OCI-LY1 (cell line): ENCODE measurements at regions not wholly inside any gene's neighbourhood (a gene's known extent, or its start where the extent isn't known, plus 50 kb on each side); places are given as distances from the start of the nearest gene placed in this dataset.

Experiments
- H2AFZ ChIP-seq: fragments of 200-600 bp; sonication (generic), shearing (Covaris generic); 2 replicates; pipeline ENCODE4 v1.6.0; 2014; ENCODE audit warnings: antibody characterized with exemption, mild to moderate bottlenecking, low read length
- H3F3A ChIP-seq: fragments of 200-600 bp; sonication (generic), shearing (Covaris generic); 2 replicates; pipeline ENCODE4 v1.6.0; 2014; ENCODE audit warnings: mild to moderate bottlenecking, antibody characterized with exemption, low read length, moderate library complexity; ENCODE audit not compliant: insufficient read depth
- H3K27ac ChIP-seq: fragments of 200-600 bp; sonication (generic); 2 replicates; pipeline ENCODE4 v1.5.1; 2014; ENCODE audit warnings: low read length, mixed run types, mild to moderate bottlenecking, low read depth; ENCODE audit not compliant: poor library complexity, severe bottlenecking
- H3K27me3 ChIP-seq: fragments of 200-600 bp; sonication (generic); 2 replicates; pipeline ENCODE4 v1.6.0; 2014; ENCODE audit warnings: antibody characterized with exemption, mild to moderate bottlenecking, low read length, moderate library complexity; ENCODE audit not compliant: insufficient read depth
- H3K36me3 ChIP-seq: fragments of 200-600 bp; sonication (generic); 2 replicates; pipeline ENCODE4 v1.6.1; 2014; ENCODE audit warnings: mild to moderate bottlenecking, antibody characterized with exemption, low read length, moderate library complexity, mixed read lengths; ENCODE audit not compliant: insufficient read depth
- H3K4me1 ChIP-seq: fragments of 200-600 bp; sonication (generic); 2 replicates; pipeline ENCODE4 v1.5.1; 2014; ENCODE audit warnings: mild to moderate bottlenecking, low read length, moderate library complexity; ENCODE audit not compliant: insufficient read depth, severe bottlenecking
- H3K4me2 ChIP-seq: fragments of 200-600 bp; sonication (generic), shearing (Covaris generic); 2 replicates; pipeline ENCODE4 v1.6.1; 2014; ENCODE audit warnings: low read length
- H3K4me3 ChIP-seq: fragments of 200-600 bp; sonication (generic); 2 replicates; pipeline ENCODE4 v1.5.1; 2014; ENCODE audit warnings: low read length, low read depth, mild to moderate bottlenecking, mixed read lengths; ENCODE audit not compliant: poor library complexity, severe bottlenecking
- H3K79me2 ChIP-seq: fragments of 200-600 bp; shearing (Covaris generic); 2 replicates; pipeline ENCODE4 v1.6.1; 2016; ENCODE audit warnings: mixed run types, low read length, mixed read lengths; ENCODE audit not compliant: insufficient read depth
- H3K9ac ChIP-seq: fragments of 200-600 bp; sonication (generic), shearing (Covaris generic); 2 replicates; pipeline ENCODE4 v1.6.1; 2014; ENCODE audit warnings: mild to moderate bottlenecking, low read length, mixed read lengths
- H3K9me2 ChIP-seq: fragments of 200-600 bp; sonication (generic), shearing (Covaris generic); 2 replicates; pipeline ENCODE4 v1.6.1; 2014; ENCODE audit warnings: low read depth, mild to moderate bottlenecking, low read length, mixed read lengths
- H3K9me3 ChIP-seq: fragments of 200-600 bp; shearing (Covaris generic); 2 replicates; pipeline ENCODE4 v1.6.1; 2014; ENCODE audit warnings: low read length, mixed read lengths
- H4K20me1 ChIP-seq: fragments of 200-600 bp; sonication (generic), shearing (Covaris generic); 2 replicates; pipeline ENCODE4 v1.6.0; 2016; ENCODE audit warnings: mild to moderate bottlenecking, low read length; ENCODE audit not compliant: insufficient read depth
- CTCF ChIP-seq: fragments of 200-600 bp; sonication (generic), shearing (Covaris generic); IDR thresholded peaks from 2 replicates; pipeline ENCODE4 v1.5.1; 2017; ENCODE audit warnings: mild to moderate bottlenecking, antibody characterized with exemption, low read length, moderate library complexity, mixed read lengths
- EZH2 ChIP-seq: fragments of 200-600 bp; sonication (generic), shearing (Covaris generic); IDR thresholded peaks from 2 replicates; pipeline ENCODE4 v1.8.0; 2017; ENCODE audit warnings: borderline replicate concordance, mixed run types, mild to moderate bottlenecking, antibody characterized with exemption, low read length, moderate library complexity, mixed read lengths

DNA sequence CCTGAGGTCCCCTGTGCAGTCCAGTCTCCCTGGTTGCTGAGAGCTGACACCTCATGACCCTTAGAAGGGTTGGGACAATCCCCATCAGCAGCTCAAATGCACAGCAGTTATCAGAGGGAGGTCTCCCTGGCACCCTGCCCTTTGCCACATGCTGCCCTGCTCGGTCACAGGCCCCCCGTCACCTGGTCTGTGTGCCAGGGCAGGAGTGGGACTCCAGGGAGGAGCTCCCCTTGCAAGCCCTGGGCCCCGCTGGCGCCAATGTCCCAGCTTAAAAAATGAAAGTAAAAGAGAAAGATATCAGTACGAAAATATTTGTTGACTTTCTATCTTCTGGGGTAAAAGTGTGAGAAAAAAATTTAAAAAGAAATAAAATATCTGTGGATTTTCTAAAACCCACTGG is 68.1 kb upstream of the SLC22A16 start:
- TF ChIP-seq CTCF, result no peak
- no peak for TF ChIP-seq EZH2
- Histone ChIP-seq H3K36me3 (no peaks in the 10 kb centered on the region), H3K27ac (no peak overlapping the region), H3K4me3 (no peak overlapping the region), H3K9me2 (no peaks in the 10 kb centered on the region), H4K20me1 (no peaks in the 10 kb centered on the region), H3K27me3 (no peaks in the 10 kb centered on the region; the same call in none of the 2 replicates), H3K9ac (no peak overlapping the region), H3K4me1 (no peaks in the 10 kb centered on the region), H3F3A (no peaks in the 10 kb centered on the region), H3K4me2 (no peak overlapping the region), H2AFZ (no peak overlapping the region), H3K9me3 (no peaks in the 10 kb centered on the region), H3K79me2 (no peaks in the 10 kb centered on the region)

DNA sequence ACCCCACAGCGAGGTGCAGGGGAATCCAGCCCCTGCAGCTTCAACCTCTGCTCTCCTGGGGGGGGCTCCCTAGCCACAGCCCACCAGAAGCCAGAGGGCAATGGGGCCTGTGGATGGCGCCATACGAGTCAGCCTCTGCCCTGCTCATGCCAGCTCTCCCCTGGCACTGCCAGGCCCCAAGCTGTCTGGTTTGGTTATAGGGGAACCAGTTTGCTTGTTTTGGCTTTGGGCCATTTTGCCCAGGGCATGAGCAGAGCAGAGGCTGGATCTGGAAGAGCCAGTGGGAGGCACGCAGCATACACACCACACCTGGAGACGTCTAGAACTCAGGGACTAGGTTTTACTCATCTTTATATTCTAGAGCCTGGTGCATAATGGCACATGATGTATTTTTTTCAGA is 66.7 kb upstream of the SLC22A16 start:
- Histone ChIP-seq H3K4me2 (no peak overlapping the region), H3K9me3 (no peaks in the 10 kb centered on the region), H3K27ac (no peak overlapping the region)

GRCh38 chr6:110542311-110543024 is 66.1 kb upstream of the SLC22A16 start:
- H3K79me2 ChIP-seq, result no peaks in the 10 kb centered on the region
- H3K9me3 ChIP-seq, result no peaks in the 10 kb centered on the region
- H3F3A ChIP-seq, result no peaks in the 10 kb centered on the region
- H3K4me2 ChIP-seq, result no peak overlapping the region
- H3K27ac ChIP-seq, result no peak overlapping the region
- no peak overlapping the region for H2AFZ ChIP-seq
- H3K36me3 ChIP-seq, result no peaks in the 10 kb centered on the region
- no peaks in the 10 kb centered on the region for H3K4me1 ChIP-seq
- H3K9ac ChIP-seq, result no peak overlapping the region
- no peaks in the 10 kb centered on the region for H4K20me1 ChIP-seq
- no peak for TF ChIP-seq EZH2
- no peak for TF ChIP-seq CTCF
- H3K9me2 ChIP-seq, result no peaks in the 10 kb centered on the region
- H3K4me3 ChIP-seq, result no peak overlapping the region
- no peaks in the 10 kb centered on the region; the same call in none of the 2 replicates for H3K27me3 ChIP-seq

More for the DNA sequence above, 66.7 kb upstream of the SLC22A16 start:
- TF ChIP-seq CTCF (no peak), EZH2 (no peak)
- H4K20me1 ChIP-seq, result no peaks in the 10 kb centered on the region
- H3F3A ChIP-seq, result no peaks in the 10 kb centered on the region
- H3K36me3 ChIP-seq, result no peaks in the 10 kb centered on the region
- H3K79me2 ChIP-seq, result no peaks in the 10 kb centered on the region
- H3K9ac ChIP-seq, result no peak overlapping the region
- no peaks in the 10 kb centered on the region for H3K9me2 ChIP-seq
- no peaks in the 10 kb centered on the region; the same call in none of the 2 replicates for H3K27me3 ChIP-seq
- no peaks in the 10 kb centered on the region for H3K4me1 ChIP-seq
- H3K4me3 ChIP-seq, result no peak overlapping the region
- H2AFZ ChIP-seq, result no peak overlapping the region
